Caco-2 (cell line): ENCODE measurements at regions not wholly inside any gene's neighbourhood (a gene's known extent, or its start where the extent isn't known, plus 50 kb on each side); places are given as distances from the start of the nearest gene placed in this dataset.

Experiments
- BruUV-seq: library from RNA; stranded (reverse); fragments of 400-500 nt; replicated peaks from 2 replicates; lab custom pipeline; 2021; lab: Mats Ljungman, UMichigan
- CTCF ChIA-PET: fragments of 300-600 bp; sonication (Branson Sonifier 250); formaldehyde crosslinking; loops from one replicate; lab custom pipeline; 2022; ENCODE audit warnings: antibody characterized with exemption; lab: Charles Lee
- POLR2A ChIA-PET: fragments of 300-600 bp; sonication (Branson Sonifier 250); formaldehyde crosslinking; loops from one replicate; lab custom pipeline; 2022; ENCODE audit warnings: antibody characterized with exemption; lab: Charles Lee
- DNase-seq, 2 experiments: peaks; one replicate each; pipeline versions ENCODE4 v3.0.0 to v3.0.0-alpha.2; 2020 to 2022
- H3K27me3 ChIP-seq: replicated peaks from 2 replicates; pipeline ENCODE4 v1.6.0; 2011; ENCODE audit warnings: low read length; ENCODE audit not compliant: control insufficient read depth, insufficient read depth
- H3K36me3 ChIP-seq: 2 replicates; pipeline ENCODE4 v1.5.1; 2011; ENCODE audit warnings: low read length; ENCODE audit not compliant: control insufficient read depth, insufficient read depth
- H3K4me1 ChIP-seq: fragments of 250-450 bp; sonication (Bioruptor Pico); 2 replicates; pipeline ENCODE4 v1.5.1; 2020; ENCODE audit warnings: mild to moderate bottlenecking
- H3K4me3 ChIP-seq: 2 replicates; pipeline ENCODE4 v1.5.1; 2011; ENCODE audit warnings: low read depth, mild to moderate bottlenecking, control low read depth, low read length
- H3K9me3 ChIP-seq: fragments of 250-450 bp; sonication (Bioruptor Pico); 2 replicates; pipeline ENCODE4 v1.5.1; 2020; ENCODE audit warnings: mild to moderate bottlenecking, moderate library complexity
- H3K27ac Mint-ChIP-seq: one replicate; pipeline ENCODE4 v1.8.0; 2022; ENCODE audit warnings: mixed read lengths; ENCODE audit not compliant: unreplicated experiment
- H3K27me3 Mint-ChIP-seq: one replicate; pipeline ENCODE4 v1.8.0; 2022; ENCODE audit warnings: mixed read lengths; ENCODE audit not compliant: insufficient read depth, unreplicated experiment
- H3K36me3 Mint-ChIP-seq: one replicate; pipeline ENCODE4 v1.8.0; 2022; ENCODE audit warnings: mild to moderate bottlenecking, mixed read lengths; ENCODE audit not compliant: insufficient read depth, unreplicated experiment
- H3K4me1 Mint-ChIP-seq: one replicate; pipeline ENCODE4 v1.8.0; 2022; ENCODE audit warnings: low read depth, mixed read lengths; ENCODE audit not compliant: unreplicated experiment
- H3K4me3 Mint-ChIP-seq: one replicate; pipeline ENCODE4 v1.8.0; 2022; ENCODE audit warnings: mild to moderate bottlenecking, moderate library complexity, mixed read lengths; ENCODE audit not compliant: unreplicated experiment
- H3K9me3 Mint-ChIP-seq: one replicate; pipeline ENCODE4 v1.8.0; 2022; ENCODE audit warnings: mixed read lengths; ENCODE audit not compliant: unreplicated experiment
- CTCF ChIP-seq, 2 experiments: fragments of 200-600 bp in 1 of 2; IDR thresholded peaks; 1 replicate in 1 of 2; 2 replicates in 1 of 2; pipeline versions ENCODE4 v1.5.1 to v1.8.0; 2011 to 2022; ENCODE audit warnings: antibody characterized with exemption in 1 of 2, control low read depth in 1 of 2, inconsistent platforms in 1 of 2, low read depth in 1 of 2, low read length in 1 of 2, mild to moderate bottlenecking in 1 of 2, moderate library complexity in 1 of 2; ENCODE audit not compliant: insufficient read depth in 1 of 2, severe bottlenecking in 1 of 2, unreplicated experiment in 1 of 2
- intact Hi-C: fragments of 100-400 bp; cut with micrococcal nuclease; formaldehyde crosslinking; loops from one replicate; pipeline ENCODE4 v1.10.0; 2022; ENCODE audit not compliant: unreplicated experiment

- Mint-ChIP-seq H3K4me3 (no peak overlapping the region), H3K27me3 (peaks cover 4% of the 10 kb centered on the region), H3K27ac (no peak overlapping the region), H3K36me3 (no peaks in the 10 kb centered on the region), H3K4me1 (no peaks in the 10 kb centered on the region), H3K9me3 (no peaks in the 10 kb centered on the region)
- no peak for TF ChIP-seq CTCF (IDR thresholded peaks at IDR 0.05; ENCODE audit: insufficient read depth in 1 of 2, low read depth in 1 of 2, low read length in 1 of 2, severe bottlenecking in 1 of 2, unreplicated experiment in 1 of 2)
- ChIA-PET POLR2A (no interaction called here), CTCF (no interaction called here)
- H3K9me3 ChIP-seq: no peaks in the 10 kb centered on the region
- H3K4me3 ChIP-seq: no peak overlapping the region
- no TSS peak for BruUV-seq
- intact Hi-C loops: no loop called here
- no peaks in the 10 kb centered on the region for H3K4me1 ChIP-seq
- no peak for DNase-seq
- no peaks in the 10 kb centered on the region for H3K36me3 ChIP-seq
- no peaks in the 10 kb centered on the region for H3K27me3 ChIP-seq
These were observed 567.5 kb downstream of the TRHDE start for GRCh38 chr12:72839696-72840095.

- no peaks in the 10 kb centered on the region for H3K36me3 ChIP-seq
- ChIA-PET POLR2A (no interaction called here), CTCF (no interaction called here)
- Mint-ChIP-seq H3K9me3 (no peaks in the 10 kb centered on the region), H3K4me1 (no peaks in the 10 kb centered on the region), H3K27me3 (no peaks in the 10 kb centered on the region), H3K36me3 (no peaks in the 10 kb centered on the region), H3K27ac (no peak overlapping the region), H3K4me3 (no peak overlapping the region)
- intact Hi-C loops: no loop called here
- H3K4me1 ChIP-seq: no peaks in the 10 kb centered on the region
- no TSS peak for BruUV-seq
- DNase-seq: no peak
- no peak for TF ChIP-seq CTCF (IDR thresholded peaks at IDR 0.05; ENCODE audit: insufficient read depth in 1 of 2, low read depth in 1 of 2, low read length in 1 of 2, severe bottlenecking in 1 of 2, unreplicated experiment in 1 of 2)
- H3K27me3 ChIP-seq: no peaks in the 10 kb centered on the region
- no peaks in the 10 kb centered on the region for H3K9me3 ChIP-seq
- no peak overlapping the region for H3K4me3 ChIP-seq
These were observed 591.5 kb downstream of the TRHDE start for GRCh38 chr12:72863671-72864070.

GRCh38 chr12:72865921-72866320 lies 593.8 kb downstream of the TRHDE start:
- no peaks in the 10 kb centered on the region for H3K4me1 ChIP-seq
- no peaks in the 10 kb centered on the region for H3K27me3 ChIP-seq
- no peaks in the 10 kb centered on the region for H3K9me3 ChIP-seq
- H3K36me3 Mint-ChIP-seq: no peaks in the 10 kb centered on the region
- H3K4me3 Mint-ChIP-seq: no peak overlapping the region
- no peaks in the 10 kb centered on the region for H3K9me3 Mint-ChIP-seq
- H3K27me3 Mint-ChIP-seq: no peaks in the 10 kb centered on the region
- BruUV-seq: no TSS peak
- H3K27ac Mint-ChIP-seq: no peak overlapping the region
- ChIA-PET POLR2A (no interaction called here), CTCF (no interaction called here)
- H3K36me3 ChIP-seq: no peaks in the 10 kb centered on the region
- H3K4me3 ChIP-seq: no peak overlapping the region
- intact Hi-C loops: no loop called here
- TF ChIP-seq CTCF (IDR thresholded peaks at IDR 0.05; ENCODE audit: insufficient read depth in 1 of 2, low read depth in 1 of 2, low read length in 1 of 2, severe bottlenecking in 1 of 2, unreplicated experiment in 1 of 2): no peak
- H3K4me1 Mint-ChIP-seq: no peaks in the 10 kb centered on the region
- DNase-seq: no peak
